Endodermal cell (in vitro differentiated cells): ENCODE measurements at regions not wholly inside any gene's neighbourhood (a gene's known extent, or its start where the extent isn't known, plus 50 kb on each side); places are given as distances from the start of the nearest gene placed in this dataset.
A peak's percentile ranks its signal among the peaks of the same experiment; 100 is the strongest.

Experiments used
- DNase-seq: peaks from one replicate; pipeline ENCODE4 v3.0.0-alpha.2; 2017
- H3K27ac ChIP-seq: 2 replicates; pipeline ENCODE4 v1.5.1; 2013; ENCODE audit warnings: mild to moderate bottlenecking, low read depth, low read length, moderate library complexity
- H3K27me3 ChIP-seq: 2 replicates; pipeline ENCODE4 v1.6.1; 2013; ENCODE audit warnings: mild to moderate bottlenecking, low read length, moderate library complexity; ENCODE audit not compliant: insufficient read depth, control insufficient read depth, poor library complexity, severe bottlenecking
- H3K36me3 ChIP-seq: 2 replicates; pipeline ENCODE4 v1.7.0; 2013; ENCODE audit warnings: mild to moderate bottlenecking, low read length, moderate library complexity; ENCODE audit not compliant: control insufficient read depth, insufficient read depth
- H3K4me1 ChIP-seq: one replicate; pipeline ENCODE4 v1.7.0; 2013; ENCODE audit warnings: low read length; ENCODE audit not compliant: control insufficient read depth, insufficient read depth
- H3K4me3 ChIP-seq: 2 replicates; pipeline ENCODE4 v1.5.1; 2013; ENCODE audit warnings: mild to moderate bottlenecking, low read length, moderate library complexity
- H3K9ac ChIP-seq: 2 replicates; pipeline ENCODE4 v1.6.1; 2013; ENCODE audit warnings: mild to moderate bottlenecking, low read length, moderate library complexity; ENCODE audit not compliant: poor library complexity, severe bottlenecking; ENCODE audit errors: extremely low read depth
- H3K9me3 ChIP-seq: 2 replicates; pipeline ENCODE4 v1.6.1; 2013; ENCODE audit warnings: mild to moderate bottlenecking, low read length, moderate library complexity; ENCODE audit not compliant: control insufficient read depth
- H3K27ac Mint-ChIP-seq: 2 replicates; pipeline ENCODE4 v1.8.0; 2020; ENCODE audit warnings: mixed read lengths
- H3K27me3 Mint-ChIP-seq: 2 replicates; pipeline ENCODE4 v1.8.0; 2021; ENCODE audit warnings: mild to moderate bottlenecking, mixed read lengths; ENCODE audit not compliant: insufficient read depth
- H3K36me3 Mint-ChIP-seq: 2 replicates; pipeline ENCODE4 v1.8.0; 2020; ENCODE audit warnings: low read depth, mixed read lengths
- H3K4me1 Mint-ChIP-seq: 2 replicates; pipeline ENCODE4 v1.8.0; 2020; ENCODE audit warnings: mixed read lengths
- H3K4me3 Mint-ChIP-seq: 2 replicates; pipeline ENCODE4 v1.8.0; 2020; ENCODE audit warnings: mild to moderate bottlenecking, moderate library complexity, mixed read lengths
- H3K9me3 Mint-ChIP-seq: 2 replicates; pipeline ENCODE4 v1.8.0; 2020; ENCODE audit warnings: mild to moderate bottlenecking, mixed read lengths
- WGBS, 2 experiments: methylation state at CpG; one replicate each; pipeline versions ENCODE4 v1.1.5 to v1.1.7; 2013; ENCODE audit warnings: missing lambda C conversion rate in 2 of 2, mixed read lengths in 1 of 2; ENCODE audit not compliant: insufficient coverage in 1 of 2, insufficient read length in 1 of 2; 5-methylcytosine and 5-hydroxymethylcytosine counted together
- TF ChIP-seq, protein P1 (sequence below): fragments of 200-600 bp; sonication (generic); conservative IDR thresholded peaks from 2 replicates; pipeline ENCODE4 v1.5.0; 2021; ENCODE audit warnings: antibody characterized with exemption, mild to moderate bottlenecking

DNA sequence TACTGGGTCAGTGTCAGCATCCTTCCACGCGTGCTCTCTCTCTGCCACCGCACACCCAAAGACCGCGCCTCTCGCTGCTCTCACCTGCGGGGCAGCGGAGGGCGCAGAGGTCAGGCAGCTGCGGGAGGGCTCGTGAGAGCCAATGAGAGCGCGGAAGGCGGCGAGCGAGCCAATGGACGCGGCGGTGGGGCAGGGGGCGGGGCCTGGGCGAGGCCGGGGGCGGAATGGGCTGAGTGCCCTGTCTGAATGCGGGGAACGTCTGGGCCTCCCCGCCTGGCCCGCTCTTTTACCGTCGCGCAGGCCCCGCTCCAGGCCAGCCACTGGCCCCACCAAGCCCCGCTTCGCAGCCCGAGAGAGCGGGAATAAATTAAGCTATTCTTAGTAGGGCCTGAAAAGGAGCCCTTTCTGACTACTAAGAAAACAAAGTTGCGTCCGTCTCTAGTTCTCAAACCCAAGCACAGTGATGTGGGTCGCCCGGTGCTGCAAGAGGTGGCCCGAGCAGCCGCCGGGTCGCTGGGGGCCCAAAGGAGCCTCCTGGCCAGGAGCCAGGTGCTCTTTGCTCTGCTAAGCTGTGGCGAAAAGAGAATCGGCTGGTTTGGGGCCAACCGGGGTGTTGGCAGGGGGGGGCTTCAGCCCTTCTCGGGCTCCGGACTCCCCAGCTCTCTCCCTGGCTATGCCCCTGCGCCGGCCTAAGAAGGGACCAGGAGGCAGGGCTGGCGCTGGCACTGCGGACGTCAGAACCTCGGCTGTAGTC lies 81.1 kb upstream of the GLI2 start:
- Histone ChIP-seq H3K27me3 (no peaks in the 10 kb centered on the region), H3K4me1 (no peaks in the 10 kb centered on the region), H3K27ac (no peak overlapping the region), H3K36me3 (no peaks in the 10 kb centered on the region), H3K9me3 (peaks cover 19% of the 10 kb centered on the region), H3K9ac (no peak overlapping the region), H3K4me3 (no peak overlapping the region)
- peaks cover 80% of the 10 kb centered on the region for H3K27me3 Mint-ChIP-seq
- H3K4me3 Mint-ChIP-seq = peak overlapping the region; percentile 21
- TF ChIP-seq, protein P1, sequence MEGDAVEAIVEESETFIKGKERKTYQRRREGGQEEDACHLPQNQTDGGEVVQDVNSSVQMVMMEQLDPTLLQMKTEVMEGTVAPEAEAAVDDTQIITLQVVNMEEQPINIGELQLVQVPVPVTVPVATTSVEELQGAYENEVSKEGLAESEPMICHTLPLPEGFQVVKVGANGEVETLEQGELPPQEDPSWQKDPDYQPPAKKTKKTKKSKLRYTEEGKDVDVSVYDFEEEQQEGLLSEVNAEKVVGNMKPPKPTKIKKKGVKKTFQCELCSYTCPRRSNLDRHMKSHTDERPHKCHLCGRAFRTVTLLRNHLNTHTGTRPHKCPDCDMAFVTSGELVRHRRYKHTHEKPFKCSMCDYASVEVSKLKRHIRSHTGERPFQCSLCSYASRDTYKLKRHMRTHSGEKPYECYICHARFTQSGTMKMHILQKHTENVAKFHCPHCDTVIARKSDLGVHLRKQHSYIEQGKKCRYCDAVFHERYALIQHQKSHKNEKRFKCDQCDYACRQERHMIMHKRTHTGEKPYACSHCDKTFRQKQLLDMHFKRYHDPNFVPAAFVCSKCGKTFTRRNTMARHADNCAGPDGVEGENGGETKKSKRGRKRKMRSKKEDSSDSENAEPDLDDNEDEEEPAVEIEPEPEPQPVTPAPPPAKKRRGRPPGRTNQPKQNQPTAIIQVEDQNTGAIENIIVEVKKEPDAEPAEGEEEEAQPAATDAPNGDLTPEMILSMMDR = no peak
- peaks cover 5% of the 10 kb centered on the region for H3K36me3 Mint-ChIP-seq
- 87 to 90% methylated on average over 33 to 54 of the region's 54 CpGs for WGBS, 2 experiments
- peak; percentile 85 for DNase-seq
- peaks cover 35% of the 10 kb centered on the region for H3K9me3 Mint-ChIP-seq
- no peaks in the 10 kb centered on the region for H3K4me1 Mint-ChIP-seq
- H3K27ac Mint-ChIP-seq = no peak overlapping the region

DNA sequence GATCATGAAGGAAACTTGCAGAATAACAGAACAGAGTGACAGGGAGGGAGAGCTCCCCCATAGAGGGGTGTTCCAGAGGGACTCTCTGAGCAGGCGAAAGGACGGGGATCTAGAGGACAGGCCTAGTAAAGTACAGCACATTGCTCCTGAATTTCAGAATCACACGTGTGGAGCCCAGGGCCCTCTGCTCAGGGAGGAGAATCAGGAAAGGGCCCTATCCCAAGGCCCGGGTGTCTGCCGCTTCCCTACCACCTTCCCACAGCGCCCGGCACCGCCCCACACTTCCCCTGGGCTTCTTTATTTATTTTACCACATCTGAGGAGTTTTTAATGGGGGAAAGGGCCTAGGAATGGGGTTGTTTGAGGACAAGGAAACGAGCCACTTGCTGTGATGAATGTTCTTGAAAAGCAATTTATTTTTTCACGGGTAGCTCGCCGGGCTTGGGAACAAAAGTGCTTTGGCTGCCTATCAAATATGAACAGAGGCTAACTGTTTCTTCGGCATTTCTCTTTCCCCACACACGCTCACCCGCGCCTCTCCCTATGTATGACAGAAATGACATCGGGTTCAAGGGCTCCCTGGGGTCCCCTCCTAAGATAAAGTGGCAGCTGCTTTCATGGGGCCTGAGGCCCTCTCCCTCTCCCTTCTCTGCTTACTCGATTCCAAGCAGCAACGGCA lies 79.3 kb upstream of the GLI2 start:
- 85 to 91% methylated on average over 12 to 19 of the region's 19 CpGs for WGBS, 2 experiments
- no peaks in the 10 kb centered on the region for H3K27me3 ChIP-seq
- Mint-ChIP-seq H3K4me3 (no peak overlapping the region), H3K9me3 (peaks cover 19% of the 10 kb centered on the region), H3K27me3 (peaks cover 85% of the 10 kb centered on the region), H3K36me3 (no peaks in the 10 kb centered on the region), H3K27ac (no peak overlapping the region), H3K4me1 (no peaks in the 10 kb centered on the region)
- H3K36me3 ChIP-seq = no peaks in the 10 kb centered on the region
- H3K4me1 ChIP-seq = no peaks in the 10 kb centered on the region
- TF ChIP-seq, protein P1 = no peak
- H3K9me3 ChIP-seq = peaks cover 8% of the 10 kb centered on the region
- no peak overlapping the region for H3K4me3 ChIP-seq
- DNase-seq = peak; percentile 17
- no peak overlapping the region for H3K9ac ChIP-seq
- no peak overlapping the region for H3K27ac ChIP-seq

DNA sequence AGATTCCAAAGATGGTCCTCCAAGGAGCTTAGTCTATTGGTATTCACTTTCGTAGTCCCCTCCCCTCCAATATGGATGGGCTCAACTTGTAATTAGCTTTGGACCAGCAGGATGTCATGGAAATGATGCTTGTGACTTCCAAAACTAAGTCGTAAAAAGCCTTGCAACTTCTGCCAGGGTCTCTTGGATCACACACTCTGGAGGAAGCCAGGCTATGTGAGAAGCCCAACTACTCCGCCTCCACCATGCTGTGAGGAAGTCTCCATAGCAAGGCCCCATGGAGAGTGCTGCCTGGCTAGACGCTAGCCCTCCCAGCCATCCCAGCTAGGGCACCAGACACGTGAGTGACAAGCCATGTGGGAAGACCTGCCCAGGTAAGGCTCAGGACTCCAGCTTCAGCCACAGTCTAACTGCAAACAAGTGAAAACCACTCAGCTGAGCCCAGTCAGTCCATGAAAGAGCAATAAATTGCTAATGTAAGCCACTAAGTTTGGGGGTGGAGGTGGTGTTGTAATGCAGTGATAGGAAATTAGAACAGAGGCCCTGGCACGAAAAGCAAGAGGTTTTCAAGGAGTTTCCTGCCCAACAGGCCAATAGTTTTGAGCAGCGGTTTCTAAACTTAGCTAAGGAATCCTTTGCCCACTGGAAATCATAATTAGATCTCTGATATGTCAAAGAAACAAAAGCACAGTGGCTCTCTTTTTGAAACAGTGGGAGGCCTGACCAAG lies 77.5 kb upstream of the GLI2 start:
- no peaks in the 10 kb centered on the region for H3K9me3 ChIP-seq
- TF ChIP-seq, protein P1 = no peak
- 82 to 87% methylated on average over 7 of the region's 7 CpGs for WGBS, 2 experiments
- H3K9me3 Mint-ChIP-seq = peaks cover 6% of the 10 kb centered on the region
- no peaks in the 10 kb centered on the region for H3K36me3 Mint-ChIP-seq
- peaks cover 82% of the 10 kb centered on the region for H3K27me3 Mint-ChIP-seq
- no peaks in the 10 kb centered on the region for H3K36me3 ChIP-seq
- H3K4me1 ChIP-seq = no peaks in the 10 kb centered on the region
- peaks cover 8% of the 10 kb centered on the region for H3K27me3 ChIP-seq
- no peak overlapping the region for H3K27ac Mint-ChIP-seq
- H3K4me3 Mint-ChIP-seq = no peak overlapping the region
- DNase-seq = peak; percentile 39
- H3K4me1 Mint-ChIP-seq = no peaks in the 10 kb centered on the region
- no peak overlapping the region for H3K9ac ChIP-seq
- H3K4me3 ChIP-seq = no peak overlapping the region
- no peak overlapping the region for H3K27ac ChIP-seq
